ENCODE measurements at regions not wholly inside any gene's neighbourhood (a gene's known extent, or its start where the extent isn't known, plus 50 kb on each side); places are given as distances from the start of the nearest gene placed in this dataset.

DNA sequence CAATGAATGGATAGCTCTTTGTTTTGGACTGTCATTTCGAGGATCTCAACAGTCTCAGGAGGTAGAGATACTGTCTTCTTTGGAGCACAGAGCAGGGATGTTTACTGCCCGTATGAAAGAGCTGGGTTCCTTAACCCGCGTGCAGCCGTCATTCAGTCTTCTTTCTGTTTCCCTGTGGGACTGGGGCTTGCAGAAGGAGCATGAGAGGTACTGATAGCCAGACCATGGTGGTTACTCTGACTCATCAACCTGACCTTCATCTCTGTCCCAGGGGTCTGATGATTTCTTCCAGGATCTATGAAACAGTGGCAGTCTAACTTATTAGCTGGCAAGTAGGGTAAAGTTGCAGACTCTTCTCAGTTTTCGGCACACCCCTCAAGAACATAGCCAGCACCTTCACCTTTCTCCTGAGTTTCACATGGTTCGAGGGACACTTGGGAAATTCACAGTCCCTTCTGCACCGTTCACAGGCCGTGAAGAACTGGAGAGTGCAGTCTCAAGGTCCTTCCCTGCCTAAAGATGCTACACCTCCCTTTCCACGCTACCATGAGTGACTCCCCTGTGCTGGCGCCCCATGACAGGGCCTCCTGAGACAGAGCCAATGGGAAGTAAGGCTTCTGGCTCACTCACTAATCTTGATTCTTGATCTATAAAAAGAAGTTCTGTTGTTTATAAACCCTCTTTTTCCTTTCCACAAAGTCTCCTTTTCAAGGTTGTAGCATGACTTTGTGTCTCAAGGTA is 226.2 kb downstream of the MC4R start:
- Histone ChIP-seq H3K4me1 (no peaks in the 10 kb centered on the region), H3K27me3 (no peaks in the 10 kb centered on the region), H3K36me3 (no peaks in the 10 kb centered on the region), H3K4me3 (no peak overlapping the region), H3K9me3 (no peaks in the 10 kb centered on the region), H3K27ac (no peak overlapping the region)
- TF ChIP-seq POLR2A (IDR thresholded peaks at IDR 0.05): no peak
- no peak for TF ChIP-seq CTCF (IDR thresholded peaks at IDR 0.05)
- intact Hi-C loops (cut with DNase I; ENCODE audit: low total_unique reads): no loop called here
- no peak for DNase-seq

- intact Hi-C loops (cut with DNase I; ENCODE audit: low total_unique reads): no loop called here
These were observed 226.8 kb downstream of the MC4R start for GRCh38 chr18:60145776-60146175.

GRCh38 chr18:60134806-60135205 is 235.0 kb downstream of the PMAIP1 start:
- H3K36me3 ChIP-seq: no peaks in the 10 kb centered on the region
- H3K27ac ChIP-seq: no peak overlapping the region
- no peaks in the 10 kb centered on the region for H3K9me3 ChIP-seq
- H3K4me1 ChIP-seq: no peaks in the 10 kb centered on the region
- TF ChIP-seq POLR2A (IDR thresholded peaks at IDR 0.05): no peak
- no peak for TF ChIP-seq CTCF (IDR thresholded peaks at IDR 0.05)
- H3K4me3 ChIP-seq: no peak overlapping the region
- intact Hi-C loops (cut with DNase I; ENCODE audit: low total_unique reads): no loop called here
- DNase-seq: no peak
- H3K27me3 ChIP-seq: no peaks in the 10 kb centered on the region

More at GRCh38 chr18:60145776-60146175, 226.8 kb downstream of the MC4R start:
- H3K27me3 ChIP-seq: no peaks in the 10 kb centered on the region
- no peaks in the 10 kb centered on the region for H3K9me3 ChIP-seq
- DNase-seq: no peak
- H3K27ac ChIP-seq: no peak overlapping the region
- no peaks in the 10 kb centered on the region for H3K4me1 ChIP-seq
- H3K36me3 ChIP-seq: no peaks in the 10 kb centered on the region
- no peak for TF ChIP-seq POLR2A (IDR thresholded peaks at IDR 0.05)
- TF ChIP-seq CTCF (IDR thresholded peaks at IDR 0.05): no peak
- H3K4me3 ChIP-seq: no peak overlapping the region

- no peaks in the 10 kb centered on the region for H3K4me1 ChIP-seq
- no peak for DNase-seq
- intact Hi-C loops (cut with DNase I; ENCODE audit: low total_unique reads): no loop called here
These were observed 230.5 kb downstream of the PMAIP1 start for GRCh38 chr18:60130284-60130683.

More at GRCh38 chr18:60130284-60130683, 230.5 kb downstream of the PMAIP1 start:
- no peaks in the 10 kb centered on the region for H3K36me3 ChIP-seq
- TF ChIP-seq CTCF (IDR thresholded peaks at IDR 0.05) (no peak), POLR2A (IDR thresholded peaks at IDR 0.05) (no peak)
- H3K27ac ChIP-seq: no peak overlapping the region
- no peak overlapping the region for H3K4me3 ChIP-seq
- H3K9me3 ChIP-seq: no peaks in the 10 kb centered on the region
- no peaks in the 10 kb centered on the region for H3K27me3 ChIP-seq
